ENCODE measurements at regions not wholly inside any gene's neighbourhood (a gene's known extent, or its start where the extent isn't known, plus 50 kb on each side); places are given as distances from the start of the nearest gene placed in this dataset.

DNA sequence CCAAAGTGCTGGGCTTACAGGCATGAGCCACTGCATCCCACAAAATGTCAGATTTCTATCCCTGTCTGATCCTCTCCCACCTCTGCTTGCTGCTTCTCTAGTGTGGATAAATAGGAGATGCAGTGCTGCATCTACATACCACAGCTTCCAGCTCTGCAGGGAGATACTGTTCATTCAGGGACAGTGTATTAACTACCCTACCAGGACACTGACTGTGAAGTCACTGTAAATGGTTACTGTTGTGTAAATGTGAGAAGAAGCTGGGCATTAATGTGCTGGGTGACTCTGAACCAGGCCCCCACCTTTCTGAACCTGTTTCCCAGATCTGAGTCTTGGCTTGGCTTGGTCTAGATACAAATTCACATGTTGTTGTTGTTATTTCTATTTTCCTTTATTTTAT lies 488.6 kb upstream of the SULF2 start:
- TF ChIP-seq POLR2A (IDR thresholded peaks at IDR 0.05; ENCODE audit: low read depth, low read length) (no peak), POLR2AphosphoS5 (IDR thresholded peaks at IDR 0.05; ENCODE audit: low read depth, low read length) (no peak)
